NCI-H2107 treated with DMSO at 0.1 percent for 48 hours (cell line): ENCODE measurements at regions not wholly inside any gene's neighbourhood (a gene's known extent, or its start where the extent isn't known, plus 50 kb on each side); places are given as distances from the start of the nearest gene placed in this dataset.

Experiments
- DNase-seq: peaks from one replicate; lab custom pipeline; 2025; ENCODE audit not compliant: unreplicated experiment; lab: John Stamatoyannopoulos, UW

- DNase-seq = no peak
Observed at GRCh38 chr3:31482493-31483200, 50.1 kb upstream of the STT3B start.
